ENCODE measurements at regions not wholly inside any gene's neighbourhood (a gene's known extent, or its start where the extent isn't known, plus 50 kb on each side); places are given as distances from the start of the nearest gene placed in this dataset.

- H3K9me3 ChIP-seq (ENCODE audit: control insufficient read depth, insufficient read depth, low read depth, low read length): no peaks in the 10 kb centered on the region
- CTCF ChIA-PET: no interaction called here
- H3K36me3 ChIP-seq (ENCODE audit: control insufficient read depth in 2 of 2, insufficient read depth in 1 of 2, low read length in 2 of 2): no peaks in the 10 kb centered on the region
- POLR2A ChIA-PET: no interaction called here
- H3K4me3 ChIP-seq (ENCODE audit: low read depth, low read length): no peak overlapping the region
- no peak overlapping the region for H3K27ac ChIP-seq (ENCODE audit: extremely low read depth, low read depth, low read length)
- H3K4me1 ChIP-seq (ENCODE audit: control insufficient read depth, insufficient read depth, low read length): peaks cover 4% of the 10 kb centered on the region; the same call in 1 of the 2 replicates
- TF ChIP-seq KLF16 (tag by site-specific recombination; IDR thresholded peaks at IDR 0.05) (no peak), ZSCAN23 (tag by site-specific recombination; IDR thresholded peaks at IDR 0.05) (no peak), ZNF416 (tag by site-specific recombination; IDR thresholded peaks at IDR 0.05) (no peak), ZNF518A (tag by site-specific recombination; conservative IDR thresholded peaks at IDR 0.05; ENCODE audit: low read depth) (0 out of 2 replicates have a peak, but pooled peaks have one; percentile 24), ZNF211 (tag by site-specific recombination; IDR thresholded peaks at IDR 0.05; ENCODE audit: low read depth) (no peak), ZNF639 (tag by site-specific recombination; IDR thresholded peaks at IDR 0.05) (no peak), ZNF521 (tag by site-specific recombination; IDR thresholded peaks at IDR 0.05) (no peak), ZSCAN5A (tag by site-specific recombination; IDR thresholded peaks at IDR 0.05) (peak; percentile 86), SCRT1 (tag by site-specific recombination; IDR thresholded peaks at IDR 0.05; ENCODE audit: borderline replicate concordance) (no peak), SETDB1 (IDR thresholded peaks at IDR 0.05; ENCODE audit: insufficient read length, low read length) (peak; percentile 96), HOXD13 (CRISPR knock-in tag; IDR thresholded peaks at IDR 0.05; ENCODE audit: borderline replicate concordance) (no peak), ZFP41 (tag by site-specific recombination; IDR thresholded peaks at IDR 0.05; ENCODE audit: borderline replicate concordance) (no peak), KLF8 (tag by site-specific recombination; IDR thresholded peaks at IDR 0.05) (0 out of 2 replicates have a peak, but pooled peaks have one; percentile 16), ZNF26 (tag by site-specific recombination; IDR thresholded peaks at IDR 0.05) (no peak), ZNF184 (tag by site-specific recombination; IDR thresholded peaks at IDR 0.05) (no peak), ZNF670 (tag by site-specific recombination; IDR thresholded peaks at IDR 0.05; ENCODE audit: low read depth) (no peak)
- TF ChIP-seq, protein P1, sequence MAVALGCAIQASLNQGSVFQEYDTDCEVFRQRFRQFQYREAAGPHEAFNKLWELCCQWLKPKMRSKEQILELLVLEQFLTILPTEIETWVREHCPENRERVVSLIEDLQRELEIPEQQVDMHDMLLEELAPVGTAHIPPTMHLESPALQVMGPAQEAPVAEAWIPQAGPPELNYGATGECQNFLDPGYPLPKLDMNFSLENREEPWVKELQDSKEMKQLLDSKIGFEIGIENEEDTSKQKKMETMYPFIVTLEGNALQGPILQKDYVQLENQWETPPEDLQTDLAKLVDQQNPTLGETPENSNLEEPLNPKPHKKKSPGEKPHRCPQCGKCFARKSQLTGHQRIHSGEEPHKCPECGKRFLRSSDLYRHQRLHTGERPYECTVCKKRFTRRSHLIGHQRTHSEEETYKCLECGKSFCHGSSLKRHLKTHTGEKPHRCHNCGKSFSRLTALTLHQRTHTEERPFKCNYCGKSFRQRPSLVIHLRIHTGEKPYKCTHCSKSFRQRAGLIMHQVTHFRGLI (tag by site-specific recombination; IDR thresholded peaks at IDR 0.05): no peak
- TF ChIP-seq, protein P2, sequence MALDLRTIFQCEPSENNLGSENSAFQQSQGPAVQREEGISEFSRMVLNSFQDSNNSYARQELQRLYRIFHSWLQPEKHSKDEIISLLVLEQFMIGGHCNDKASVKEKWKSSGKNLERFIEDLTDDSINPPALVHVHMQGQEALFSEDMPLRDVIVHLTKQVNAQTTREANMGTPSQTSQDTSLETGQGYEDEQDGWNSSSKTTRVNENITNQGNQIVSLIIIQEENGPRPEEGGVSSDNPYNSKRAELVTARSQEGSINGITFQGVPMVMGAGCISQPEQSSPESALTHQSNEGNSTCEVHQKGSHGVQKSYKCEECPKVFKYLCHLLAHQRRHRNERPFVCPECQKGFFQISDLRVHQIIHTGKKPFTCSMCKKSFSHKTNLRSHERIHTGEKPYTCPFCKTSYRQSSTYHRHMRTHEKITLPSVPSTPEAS (tag by site-specific recombination; IDR thresholded peaks at IDR 0.05): no peak
- TF ChIP-seq, protein P3, sequence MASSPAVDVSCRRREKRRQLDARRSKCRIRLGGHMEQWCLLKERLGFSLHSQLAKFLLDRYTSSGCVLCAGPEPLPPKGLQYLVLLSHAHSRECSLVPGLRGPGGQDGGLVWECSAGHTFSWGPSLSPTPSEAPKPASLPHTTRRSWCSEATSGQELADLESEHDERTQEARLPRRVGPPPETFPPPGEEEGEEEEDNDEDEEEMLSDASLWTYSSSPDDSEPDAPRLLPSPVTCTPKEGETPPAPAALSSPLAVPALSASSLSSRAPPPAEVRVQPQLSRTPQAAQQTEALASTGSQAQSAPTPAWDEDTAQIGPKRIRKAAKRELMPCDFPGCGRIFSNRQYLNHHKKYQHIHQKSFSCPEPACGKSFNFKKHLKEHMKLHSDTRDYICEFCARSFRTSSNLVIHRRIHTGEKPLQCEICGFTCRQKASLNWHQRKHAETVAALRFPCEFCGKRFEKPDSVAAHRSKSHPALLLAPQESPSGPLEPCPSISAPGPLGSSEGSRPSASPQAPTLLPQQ (tag by site-specific recombination; IDR thresholded peaks at IDR 0.05): no peak
- TF ChIP-seq, protein P4, sequence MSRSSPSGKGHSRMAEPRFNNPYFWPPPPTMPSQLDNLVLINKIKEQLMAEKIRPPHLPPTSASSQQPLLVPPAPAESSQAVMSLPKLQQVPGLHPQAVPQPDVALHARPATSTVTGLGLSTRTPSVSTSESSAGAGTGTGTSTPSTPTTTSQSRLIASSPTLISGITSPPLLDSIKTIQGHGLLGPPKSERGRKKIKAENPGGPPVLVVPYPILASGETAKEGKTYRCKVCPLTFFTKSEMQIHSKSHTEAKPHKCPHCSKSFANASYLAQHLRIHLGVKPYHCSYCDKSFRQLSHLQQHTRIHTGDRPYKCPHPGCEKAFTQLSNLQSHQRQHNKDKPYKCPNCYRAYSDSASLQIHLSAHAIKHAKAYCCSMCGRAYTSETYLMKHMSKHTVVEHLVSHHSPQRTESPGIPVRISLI (tag by site-specific recombination; IDR thresholded peaks at IDR 0.05): no peak
Observed at GRCh38 chr17:77534137-77534536, 393.4 kb downstream of the SEC14L1 start.
